Activated naive CD4-positive, alpha-beta T cell treated with anti-CD3 and anti-CD28 coated beads, Interleukin-2, amount 50 U/mL, for 72 hours (primary cell): ENCODE measurements at regions not wholly inside any gene's neighbourhood (a gene's known extent, or its start where the extent isn't known, plus 50 kb on each side); places are given as distances from the start of the nearest gene placed in this dataset.
"Not testable (repeated sequence)": the region's sequence is repeated elsewhere in the genome, so short reads cannot be mapped to it uniquely, and the experiment has no call there.

ENCODE experiments used
- ATAC-seq, 2 donors: fragments of 150-1000 bp; cut with Tn5 transposase; 2 replicates each; pipeline ENCODE4 v1.10.0; 2021; ENCODE audit warnings: mild to moderate bottlenecking in 2 of 2, moderate library complexity in 2 of 2
- DNase-seq, 2 donors: peaks; one replicate each; pipeline ENCODE4 v3.0.0; 2021 to 2022; ENCODE audit warnings: low spot score in 2 of 2
- H3K27ac Mint-ChIP-seq, 2 donors: one replicate each; pipeline ENCODE4 v1.8.0; 2022; ENCODE audit warnings: mild to moderate bottlenecking in 2 of 2, mixed read lengths in 2 of 2
- H3K36me3 Mint-ChIP-seq, 2 donors: one replicate each; pipeline ENCODE4 v1.8.0; 2022; ENCODE audit warnings: mixed read lengths in 2 of 2
- H3K9me3 Mint-ChIP-seq, 2 donors: one replicate each; pipeline ENCODE4 v1.8.0; 2022; ENCODE audit warnings: mixed read lengths in 2 of 2

DNA sequence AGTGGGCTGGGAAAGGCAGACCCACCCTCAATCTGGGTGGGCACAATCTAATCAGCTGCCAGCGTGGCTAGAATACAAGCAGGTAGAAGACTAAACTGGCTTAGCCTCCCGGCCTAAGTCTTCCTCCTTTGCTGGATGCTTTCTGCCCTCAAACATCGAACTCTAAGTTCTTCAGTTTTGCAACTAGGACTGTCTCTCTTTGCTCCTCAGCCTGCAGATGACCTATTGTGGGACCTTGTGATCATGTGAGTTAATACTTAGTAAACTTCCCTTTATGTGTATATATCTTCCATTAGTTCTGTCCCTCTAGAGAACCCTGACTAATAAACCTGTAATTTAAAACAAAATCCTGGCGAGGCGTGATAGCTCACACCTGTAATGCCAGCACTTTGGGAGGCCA is 51.8 kb upstream of the SLC39A8 start:
- DNase-seq, ATAC-seq, H3K27ac Mint-ChIP-seq, H3K36me3 Mint-ChIP-seq, H3K9me3 Mint-ChIP-seq: not testable (repeated sequence)

DNA sequence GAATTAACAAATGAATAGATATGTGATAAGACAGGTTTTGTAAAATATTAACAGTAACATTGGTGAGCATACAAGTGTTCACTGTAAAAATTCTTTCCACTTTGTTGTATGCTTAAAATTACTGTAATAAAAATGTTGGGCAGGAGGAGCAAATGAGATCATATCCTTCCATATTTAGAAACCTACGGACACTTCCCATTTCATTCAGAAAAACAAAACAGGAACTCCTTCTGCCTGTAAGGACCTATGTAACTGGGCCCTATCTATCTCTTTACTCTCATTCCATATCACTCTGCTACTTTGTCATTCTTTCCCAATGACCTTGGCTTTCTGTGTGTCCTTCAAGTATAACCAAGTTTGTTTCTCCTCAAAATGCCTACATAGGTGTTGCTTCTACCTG is 53.7 kb upstream of the SLC39A8 start:
- Mint-ChIP-seq H3K27ac (no peak overlapping the region), H3K9me3 (peaks cover 3 to 4% of the 10 kb centered on the region in 2 donors), H3K36me3 (no peaks in the 10 kb centered on the region)
- DNase-seq (no peak), ATAC-seq (no peak)

DNA sequence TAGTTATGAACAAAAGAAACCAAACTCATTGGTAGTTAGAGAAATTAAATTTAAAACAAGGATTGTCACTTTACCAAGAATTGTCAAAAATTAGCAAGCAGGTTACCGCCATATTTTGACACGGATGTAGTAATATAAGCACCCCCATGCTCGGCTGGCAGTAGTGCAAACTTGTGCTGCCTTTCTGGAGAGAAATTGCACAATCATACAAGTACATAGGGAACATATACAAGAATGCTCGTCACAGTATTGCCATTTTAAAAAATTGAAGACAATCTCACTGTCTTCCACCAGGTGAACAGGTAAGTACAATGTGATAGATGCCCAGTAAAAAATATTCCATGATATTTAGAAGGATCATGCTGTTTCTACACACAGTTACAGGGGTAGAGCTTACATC is 55.6 kb upstream of the SLC39A8 start:
- H3K9me3 Mint-ChIP-seq, result no peaks in the 10 kb centered on the region
- H3K27ac Mint-ChIP-seq, result no peak overlapping the region
- ATAC-seq (no peak), DNase-seq (no peak)
- no peaks in the 10 kb centered on the region for H3K36me3 Mint-ChIP-seq

DNA sequence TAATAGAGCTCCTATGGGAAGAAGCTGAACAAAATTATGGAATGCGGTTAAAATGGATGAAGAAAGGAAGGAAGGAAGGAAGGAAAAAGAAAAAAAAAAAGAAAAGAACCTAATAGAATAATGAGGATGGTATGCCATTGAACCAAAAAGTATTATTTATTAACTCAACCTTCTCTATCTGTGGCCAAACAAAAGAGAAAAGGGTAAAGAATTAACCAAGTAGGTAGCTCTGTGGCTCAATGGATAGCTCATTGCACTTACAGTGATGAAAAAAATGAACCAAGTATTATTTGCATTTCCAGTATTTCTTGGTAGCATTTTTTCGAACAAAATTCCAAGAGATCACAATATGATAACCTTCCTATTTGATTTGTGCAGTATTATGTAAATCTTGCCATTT is 56.9 kb upstream of the SLC39A8 start:
- H3K36me3 Mint-ChIP-seq, result no peaks in the 10 kb centered on the region
- ATAC-seq (no peak), DNase-seq (no peak)
- H3K9me3 Mint-ChIP-seq, result no peaks in the 10 kb centered on the region
- no peak overlapping the region for H3K27ac Mint-ChIP-seq

DNA sequence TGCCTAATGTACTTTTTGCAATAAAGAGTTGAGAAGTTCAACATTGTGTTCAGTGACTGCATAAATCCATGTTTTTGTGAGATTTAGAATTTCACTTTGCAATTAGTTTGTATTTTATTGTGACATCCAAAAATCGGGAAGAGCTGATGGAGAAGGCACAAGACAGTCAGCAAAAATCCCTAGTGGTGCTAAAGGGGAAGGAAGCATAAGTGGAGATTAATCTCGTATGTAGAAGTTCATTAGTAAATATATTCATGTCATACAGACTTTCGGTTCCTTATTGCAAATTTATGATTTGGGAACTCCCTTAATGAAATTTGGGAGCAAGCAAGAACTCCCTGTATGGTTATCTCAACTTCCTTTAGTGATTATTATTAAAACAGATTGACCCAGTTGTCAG is 57.8 kb upstream of the SLC39A8 start:
- no peak for DNase-seq
- H3K27ac Mint-ChIP-seq, result no peak overlapping the region
- no peaks in the 10 kb centered on the region for H3K9me3 Mint-ChIP-seq
- ATAC-seq, result no peak
- no peaks in the 10 kb centered on the region for H3K36me3 Mint-ChIP-seq

DNA sequence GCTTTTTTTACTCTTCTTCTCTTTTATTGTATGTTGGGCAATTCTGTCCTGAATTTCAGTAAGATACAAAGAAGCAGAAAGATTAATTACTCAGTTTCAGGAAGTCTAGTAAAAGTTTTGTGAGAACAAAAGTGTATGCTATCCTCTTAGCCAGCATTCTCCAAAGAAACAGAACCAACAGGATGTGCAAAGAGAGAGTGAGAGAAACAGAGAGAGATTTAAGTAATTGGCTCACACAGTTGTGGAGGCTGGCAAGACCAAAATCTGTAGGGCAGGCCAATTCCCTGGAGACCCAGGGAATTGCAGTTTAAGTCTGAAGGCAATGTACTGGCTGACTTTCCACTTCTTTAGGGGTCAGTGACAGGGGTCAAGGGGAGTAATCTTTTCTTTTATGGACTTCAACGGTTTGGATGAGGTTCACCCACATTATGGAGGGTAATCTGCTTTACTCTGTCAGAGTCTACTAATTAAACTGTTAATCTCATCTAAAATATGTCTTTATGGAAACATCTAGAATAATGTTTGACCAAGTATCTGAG is 59.2 kb upstream of the SLC39A8 start:
- Mint-ChIP-seq H3K9me3 (no peaks in the 10 kb centered on the region), H3K27ac (no peak overlapping the region), H3K36me3 (no peaks in the 10 kb centered on the region)
- DNase-seq (no peak), ATAC-seq (no peak)

DNA sequence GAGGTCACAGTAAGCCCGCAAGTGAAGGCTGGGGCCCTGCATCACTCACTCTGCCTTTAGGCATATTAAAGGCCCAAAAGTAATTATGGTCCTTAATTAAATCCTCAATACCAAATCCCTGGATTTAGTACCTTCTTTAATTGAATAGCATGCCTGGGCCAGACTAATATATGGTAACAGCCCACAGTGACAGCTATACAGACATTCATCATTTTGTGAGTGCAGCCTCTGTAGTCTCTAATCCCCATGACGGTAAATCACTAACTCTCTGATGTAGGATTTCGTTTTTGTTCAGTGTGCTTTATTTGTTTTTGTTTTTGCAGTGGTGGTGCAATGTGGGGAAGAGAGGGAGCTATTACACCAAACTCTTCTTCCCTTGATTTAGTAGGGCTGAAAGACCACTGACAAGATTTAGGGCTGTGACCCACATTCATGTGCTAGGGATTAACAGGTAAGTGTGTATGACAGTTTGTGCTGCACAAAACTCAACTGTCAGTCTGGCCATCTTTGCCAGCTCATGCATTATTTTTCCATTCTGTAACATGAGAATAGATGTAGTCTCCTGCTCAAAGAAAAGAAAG is 60.6 kb upstream of the SLC39A8 start:
- no peaks in the 10 kb centered on the region for H3K36me3 Mint-ChIP-seq
- no peaks in the 10 kb centered on the region for H3K9me3 Mint-ChIP-seq
- no peak overlapping the region for H3K27ac Mint-ChIP-seq
- no peak for DNase-seq
- no peak for ATAC-seq

DNA sequence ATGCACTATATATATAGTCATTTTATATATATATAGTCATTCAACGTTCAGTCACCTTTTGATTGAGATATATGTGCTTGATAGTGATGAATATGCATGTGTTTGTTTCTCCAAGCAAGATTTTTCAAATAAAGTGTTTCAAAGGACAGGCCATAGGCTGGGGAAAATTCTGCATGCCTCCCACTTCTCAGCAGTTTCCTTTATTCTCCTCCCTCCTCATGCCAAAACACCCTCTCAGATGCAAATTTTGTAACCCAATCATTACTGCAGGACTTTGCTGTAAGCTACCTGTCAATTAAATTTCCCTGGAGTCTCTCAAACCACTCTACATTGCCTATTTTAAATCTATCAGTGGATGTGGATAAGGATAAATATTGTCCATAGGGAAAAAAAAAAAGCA is 65.6 kb upstream of the SLC39A8 start:
- H3K36me3 Mint-ChIP-seq, H3K27ac Mint-ChIP-seq, ATAC-seq, DNase-seq, H3K9me3 Mint-ChIP-seq: not testable (repeated sequence)

DNA sequence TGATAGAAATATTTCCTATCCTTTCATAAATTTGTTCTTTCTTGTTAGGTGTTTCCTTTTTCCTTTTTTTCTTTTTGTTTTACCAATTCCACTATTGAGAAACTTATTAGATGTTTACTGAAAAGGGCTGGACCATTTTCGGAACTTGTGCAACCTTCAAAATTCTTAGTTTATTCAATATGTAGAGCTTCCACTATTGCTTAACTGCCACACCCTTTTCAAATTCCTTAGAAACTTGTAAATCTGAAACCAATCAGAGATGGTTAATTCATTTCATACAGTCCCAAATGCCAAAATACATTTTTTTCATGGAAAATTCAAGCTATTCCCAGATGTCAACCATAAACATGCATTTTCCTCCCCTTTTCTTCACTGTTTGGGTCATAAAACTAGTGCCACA is 66.1 kb upstream of the SLC39A8 start:
- DNase-seq (no peak), ATAC-seq (no peak)
- no peaks in the 10 kb centered on the region for H3K36me3 Mint-ChIP-seq
- H3K9me3 Mint-ChIP-seq, result no peaks in the 10 kb centered on the region
- no peak overlapping the region for H3K27ac Mint-ChIP-seq

DNA sequence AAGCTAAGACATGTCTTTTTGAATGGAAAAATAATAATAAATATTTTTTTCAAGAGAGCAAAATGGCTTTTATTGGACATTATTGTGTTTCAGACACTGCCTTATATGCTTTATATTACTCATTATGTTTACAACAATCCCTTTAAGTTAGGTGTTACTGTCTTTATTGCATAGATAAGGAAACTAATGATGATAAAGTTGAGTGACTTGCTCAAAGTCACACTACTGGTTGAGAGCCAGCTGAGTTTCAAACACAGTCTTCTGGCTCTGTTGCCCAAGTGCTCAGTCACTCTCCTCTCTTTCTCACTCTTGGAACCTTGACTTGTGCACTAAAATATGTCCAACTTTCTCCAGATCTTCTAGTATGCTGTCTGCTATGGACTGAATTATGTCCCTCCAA is 71.5 kb upstream of the SLC39A8 start:
- no peaks in the 10 kb centered on the region for H3K36me3 Mint-ChIP-seq
- H3K9me3 Mint-ChIP-seq, result no peaks in the 10 kb centered on the region
- H3K27ac Mint-ChIP-seq, result no peak overlapping the region
- ATAC-seq (no peak), DNase-seq (no peak)

GRCh38 chr4:102420563-102421398 is 75.5 kb upstream of the SLC39A8 start:
- ATAC-seq, result no peak
- Mint-ChIP-seq H3K9me3 (no peaks in the 10 kb centered on the region), H3K36me3 (no peaks in the 10 kb centered on the region), H3K27ac (no peak overlapping the region)
- no peak for DNase-seq

DNA sequence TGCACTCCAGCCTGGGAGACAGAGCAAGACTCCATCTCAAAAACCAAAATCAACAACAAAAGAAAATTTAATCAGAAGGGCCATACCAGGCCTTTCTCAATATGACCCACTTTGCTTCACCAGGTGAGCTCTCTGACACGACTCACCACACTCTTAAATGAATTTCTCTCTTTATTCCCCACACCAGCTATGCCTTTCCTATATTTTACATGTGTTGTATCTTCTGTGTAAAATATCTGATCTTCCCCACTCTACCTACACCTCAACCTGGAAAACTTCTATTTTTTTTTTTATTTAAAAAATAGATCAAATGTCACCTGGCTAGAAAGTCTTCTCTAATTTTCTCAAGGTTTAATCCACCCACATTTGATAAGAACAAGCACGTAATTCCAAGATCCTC is 77.6 kb upstream of the SLC39A8 start:
- Mint-ChIP-seq H3K9me3 (no peaks in the 10 kb centered on the region), H3K27ac (no peak overlapping the region)
- ATAC-seq, result no peak

DNA sequence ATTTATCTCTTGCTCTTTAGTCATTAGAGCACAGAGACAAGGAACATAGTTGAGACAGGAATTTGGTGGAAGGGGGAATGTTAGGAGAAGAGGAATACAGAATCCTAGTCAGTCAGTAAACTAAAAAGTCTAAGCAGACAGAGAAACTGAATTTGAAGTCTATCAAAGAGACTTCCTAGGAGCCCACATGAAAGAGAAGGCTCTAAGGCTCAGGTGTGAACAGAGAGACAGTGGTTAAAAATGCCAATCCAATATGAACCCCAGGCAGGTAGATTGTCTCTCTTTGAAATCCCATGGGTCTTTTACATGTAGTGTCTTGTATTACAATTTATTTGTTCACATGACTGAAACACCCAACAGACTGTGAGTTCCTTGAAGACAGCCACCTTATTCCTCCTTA is 77.8 kb upstream of the NFKB1 start:
- DNase-seq, result no peak

More for the DNA sequence above, 77.6 kb upstream of the SLC39A8 start:
- H3K36me3 Mint-ChIP-seq, result no peaks in the 10 kb centered on the region
- no peak for DNase-seq

DNA sequence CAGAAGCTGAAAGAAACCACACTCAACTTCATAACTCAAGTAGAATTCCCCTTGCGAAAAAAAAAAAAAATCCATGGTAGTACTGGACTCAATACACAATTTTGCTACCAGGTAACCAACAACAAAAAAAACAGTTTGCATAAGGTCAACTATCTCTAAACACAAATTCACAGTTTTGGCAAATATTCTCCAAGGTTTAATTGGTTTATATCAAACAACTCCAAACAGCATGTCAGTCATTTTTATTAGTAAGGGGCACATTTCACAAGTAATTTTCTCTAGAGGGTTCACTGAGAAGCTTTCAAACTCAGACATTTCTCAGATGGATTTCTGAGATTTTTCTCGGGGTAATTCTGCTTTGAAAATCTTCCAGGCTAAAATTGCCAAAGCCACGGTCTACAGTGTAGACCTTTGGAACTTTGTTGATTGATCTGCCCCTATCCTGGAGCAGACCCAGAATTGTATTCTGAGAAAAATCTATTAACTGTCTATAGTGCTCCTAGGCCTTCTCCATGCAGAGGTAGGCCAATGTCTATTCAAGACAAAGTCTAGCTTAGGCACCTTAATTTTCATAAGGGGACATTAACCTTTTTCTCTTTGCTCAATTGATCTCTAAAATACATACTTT is 73.7 kb upstream of the NFKB1 start:
- no peaks in the 10 kb centered on the region for H3K36me3 Mint-ChIP-seq
- no peak for ATAC-seq
- H3K9me3 Mint-ChIP-seq, result no peaks in the 10 kb centered on the region
- H3K27ac Mint-ChIP-seq, result no peak overlapping the region
- DNase-seq, result no peak

More for the DNA sequence above, 77.8 kb upstream of the NFKB1 start:
- no peak overlapping the region for H3K27ac Mint-ChIP-seq
- no peaks in the 10 kb centered on the region for H3K9me3 Mint-ChIP-seq
- no peak for ATAC-seq
- no peaks in the 10 kb centered on the region for H3K36me3 Mint-ChIP-seq

GRCh38 chr4:102428122-102428521 is 73.0 kb upstream of the NFKB1 start:
- H3K9me3 Mint-ChIP-seq, result no peaks in the 10 kb centered on the region
- no peak for ATAC-seq

GRCh38 chr4:102429553-102429952 is 71.6 kb upstream of the NFKB1 start:
- ATAC-seq, result no peak
- Mint-ChIP-seq H3K36me3 (no peaks in the 10 kb centered on the region), H3K9me3 (no peaks in the 10 kb centered on the region), H3K27ac (no peak overlapping the region)
- DNase-seq, result no peak

More at GRCh38 chr4:102428122-102428521, 73.0 kb upstream of the NFKB1 start:
- Mint-ChIP-seq H3K27ac (no peak overlapping the region), H3K36me3 (no peaks in the 10 kb centered on the region)
- DNase-seq, result no peak

DNA sequence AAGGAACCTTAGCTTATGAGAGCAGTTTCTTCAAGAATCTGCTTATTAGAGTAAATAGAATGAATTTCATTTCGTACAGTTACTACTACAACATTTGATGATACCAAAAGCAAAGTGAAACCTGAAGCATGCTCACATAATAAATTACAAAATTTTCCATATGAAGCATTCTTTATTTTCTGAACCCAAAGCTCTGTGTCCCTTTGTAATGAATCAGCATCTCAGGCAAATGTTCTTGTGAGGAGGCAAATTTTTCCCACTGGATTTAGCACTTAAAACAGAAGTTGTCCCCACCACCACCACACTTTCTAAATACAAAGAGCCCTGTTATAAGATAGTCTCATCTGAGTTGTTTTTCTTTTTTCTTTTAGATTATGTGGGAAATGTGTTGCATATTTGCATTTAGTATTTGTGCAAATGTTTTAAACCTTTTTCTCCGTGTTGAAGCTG is 70.7 kb upstream of the NFKB1 start:
- Mint-ChIP-seq H3K36me3 (no peaks in the 10 kb centered on the region), H3K27ac (peak overlapping the region in 1 of 2 donors; percentile 81), H3K9me3 (no peaks in the 10 kb centered on the region)
- ATAC-seq (no peak), DNase-seq (no peak)
